VCaP (cell line): ENCODE measurements at regions not wholly inside any gene's neighbourhood (a gene's known extent, or its start where the extent isn't known, plus 50 kb on each side); places are given as distances from the start of the nearest gene placed in this dataset.

Experiments used
- H3K27ac ChIP-seq: fragments of 450-650 bp; 2 replicates; pipeline ENCODE4 v1.5.1; 2017
- TF ChIP-seq, protein P1 (sequence below): fragments of 450-650 bp; conservative IDR thresholded peaks from 2 replicates; pipeline ENCODE4 v1.5.1; 2017; ENCODE audit warnings: mild to moderate bottlenecking, moderate library complexity

DNA sequence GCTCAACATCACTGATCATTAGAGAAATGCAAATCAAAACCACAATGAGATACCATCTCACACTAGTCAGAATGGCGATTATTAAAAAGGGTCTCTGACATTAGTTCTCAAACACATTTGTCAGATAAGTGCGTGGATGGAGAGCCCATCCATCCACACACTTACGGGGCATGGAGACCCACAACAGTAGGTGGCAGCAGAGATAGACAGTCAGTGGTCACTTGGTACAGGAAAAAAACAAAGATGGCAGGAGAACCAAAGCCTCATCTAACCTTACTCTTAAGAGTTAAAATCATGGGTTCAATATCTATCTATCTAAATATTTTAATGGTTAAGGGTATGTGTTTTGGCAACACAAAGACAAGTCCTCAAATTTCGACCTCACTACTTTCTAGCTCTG lies 1378.7 kb upstream of the C9orf72 start:
- H3K27ac ChIP-seq, result no peak overlapping the region
- TF ChIP-seq, protein P1, sequence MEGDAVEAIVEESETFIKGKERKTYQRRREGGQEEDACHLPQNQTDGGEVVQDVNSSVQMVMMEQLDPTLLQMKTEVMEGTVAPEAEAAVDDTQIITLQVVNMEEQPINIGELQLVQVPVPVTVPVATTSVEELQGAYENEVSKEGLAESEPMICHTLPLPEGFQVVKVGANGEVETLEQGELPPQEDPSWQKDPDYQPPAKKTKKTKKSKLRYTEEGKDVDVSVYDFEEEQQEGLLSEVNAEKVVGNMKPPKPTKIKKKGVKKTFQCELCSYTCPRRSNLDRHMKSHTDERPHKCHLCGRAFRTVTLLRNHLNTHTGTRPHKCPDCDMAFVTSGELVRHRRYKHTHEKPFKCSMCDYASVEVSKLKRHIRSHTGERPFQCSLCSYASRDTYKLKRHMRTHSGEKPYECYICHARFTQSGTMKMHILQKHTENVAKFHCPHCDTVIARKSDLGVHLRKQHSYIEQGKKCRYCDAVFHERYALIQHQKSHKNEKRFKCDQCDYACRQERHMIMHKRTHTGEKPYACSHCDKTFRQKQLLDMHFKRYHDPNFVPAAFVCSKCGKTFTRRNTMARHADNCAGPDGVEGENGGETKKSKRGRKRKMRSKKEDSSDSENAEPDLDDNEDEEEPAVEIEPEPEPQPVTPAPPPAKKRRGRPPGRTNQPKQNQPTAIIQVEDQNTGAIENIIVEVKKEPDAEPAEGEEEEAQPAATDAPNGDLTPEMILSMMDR, result peak; percentile 80

DNA sequence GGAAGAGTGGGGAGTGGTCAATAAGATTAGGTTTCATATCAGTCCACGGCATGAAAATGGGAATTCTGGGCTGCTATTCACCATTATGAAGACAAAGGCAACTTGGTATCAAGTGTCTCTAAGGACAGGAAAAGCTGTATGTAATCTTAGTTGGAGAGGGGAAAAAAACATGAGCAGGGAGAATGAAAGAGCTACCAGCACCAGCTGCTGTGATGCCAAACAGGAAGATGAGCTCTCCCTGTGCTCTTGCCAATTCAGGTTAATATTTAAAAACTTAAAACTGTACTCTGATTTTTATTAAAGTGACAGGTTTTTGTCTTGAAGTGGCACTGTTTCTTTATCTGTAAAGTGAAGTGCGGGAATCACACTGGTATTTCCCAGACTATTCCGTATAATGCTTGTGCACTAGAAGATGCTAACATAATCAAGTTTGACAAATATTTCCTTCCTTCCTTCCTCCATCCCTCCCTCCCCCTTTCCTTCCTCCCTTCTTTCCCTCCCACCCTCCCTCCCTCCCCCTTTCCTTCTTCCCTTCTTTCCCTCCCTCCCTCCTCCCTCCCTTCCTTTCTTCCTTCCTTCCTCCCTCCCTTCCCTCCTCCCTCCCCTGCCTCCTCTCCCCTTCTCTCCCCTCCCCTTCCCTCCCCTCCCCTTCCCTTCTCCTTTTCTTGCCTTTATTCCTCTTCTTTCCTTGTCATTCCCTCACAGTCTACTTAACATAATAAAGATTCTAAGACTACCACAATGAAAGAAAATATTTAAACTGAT lies 1383.0 kb upstream of the C9orf72 start:
- H3K27ac ChIP-seq, result peak overlapping the region; percentile 52
- TF ChIP-seq, protein P1, result no peak

DNA sequence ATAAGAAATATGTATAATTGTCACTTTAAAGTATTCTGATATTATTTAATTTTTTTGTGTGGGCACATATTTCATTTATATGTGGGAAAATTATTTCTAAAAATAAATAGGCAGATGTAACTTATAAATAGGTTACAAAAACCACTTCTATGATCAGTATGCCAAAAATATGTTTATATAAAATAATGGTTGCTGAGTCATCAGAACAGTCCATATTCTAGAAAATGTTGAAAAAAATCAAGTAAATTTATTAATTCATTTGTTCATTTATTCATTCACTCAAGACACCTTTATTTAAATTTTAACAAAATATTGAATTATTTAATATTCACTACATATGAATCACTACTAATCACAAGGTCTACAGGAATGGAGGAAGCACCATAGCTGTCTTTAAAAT lies 1387.3 kb upstream of the C9orf72 start:
- TF ChIP-seq, protein P1, result no peak

DNA sequence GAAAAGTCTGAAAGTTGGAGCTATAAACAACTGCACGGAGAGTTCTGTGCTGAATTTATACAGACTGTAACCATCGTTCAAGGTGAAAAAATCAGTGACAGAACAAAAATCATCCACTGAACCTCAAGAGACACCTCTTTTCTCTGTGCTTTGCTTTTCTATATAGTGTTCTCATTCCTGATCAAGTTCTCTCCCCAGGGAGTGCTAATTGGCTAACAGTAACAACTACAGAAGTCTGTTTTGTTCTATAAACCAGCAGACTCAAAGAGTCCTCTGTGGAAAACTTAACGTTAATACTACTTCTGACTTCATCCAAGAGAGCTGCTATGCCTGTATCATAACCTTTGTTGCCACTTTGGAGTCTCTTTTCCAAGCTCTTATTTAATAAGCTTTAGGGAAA lies 1388.3 kb upstream of the C9orf72 start:
- TF ChIP-seq, protein P1, result no peak
- H3K27ac ChIP-seq, result no peak overlapping the region

More for the DNA sequence above, 1387.3 kb upstream of the C9orf72 start:
- no peak overlapping the region for H3K27ac ChIP-seq

DNA sequence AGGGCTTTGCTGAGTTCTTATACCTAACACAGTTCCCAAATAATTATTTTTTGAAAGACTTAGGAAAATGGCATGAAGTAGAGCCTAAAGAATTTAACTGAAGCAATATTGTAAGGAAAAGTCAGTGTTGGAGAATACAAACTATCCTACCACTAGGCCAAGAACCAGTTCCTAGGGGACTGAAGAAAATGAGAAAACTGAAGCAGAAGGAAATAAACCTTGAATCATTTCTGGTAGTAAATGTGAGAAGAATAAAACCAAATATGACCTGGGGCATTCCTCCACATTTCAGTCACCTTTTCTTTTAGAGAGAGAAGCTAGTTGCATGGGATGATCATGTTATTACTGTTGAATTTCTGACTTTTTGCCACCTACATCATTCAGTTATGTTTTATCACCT lies 1393.9 kb upstream of the C9orf72 start:
- TF ChIP-seq, protein P1, result no peak
- no peak overlapping the region for H3K27ac ChIP-seq

DNA sequence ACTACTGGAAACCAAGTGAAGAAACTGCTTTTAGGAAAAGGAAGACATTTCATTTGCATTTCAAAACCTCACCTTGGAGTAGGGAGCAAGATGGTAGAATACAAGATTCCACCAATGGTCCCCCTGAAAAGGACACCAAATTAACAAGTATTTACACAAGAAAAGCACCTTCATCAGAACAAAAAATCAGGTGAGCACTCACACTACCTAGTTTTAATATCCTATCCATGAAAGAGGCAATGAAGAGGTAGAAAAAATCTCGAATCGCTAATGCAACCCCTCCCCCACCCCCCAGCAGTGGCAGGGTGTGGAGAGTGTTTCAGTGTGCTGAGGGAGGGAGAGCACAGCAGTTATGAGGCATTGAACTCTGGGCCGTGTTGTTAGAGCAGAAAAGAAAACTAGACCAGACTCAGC lies 1397.0 kb upstream of the C9orf72 start:
- TF ChIP-seq, protein P1, result no peak
- no peak overlapping the region for H3K27ac ChIP-seq

DNA sequence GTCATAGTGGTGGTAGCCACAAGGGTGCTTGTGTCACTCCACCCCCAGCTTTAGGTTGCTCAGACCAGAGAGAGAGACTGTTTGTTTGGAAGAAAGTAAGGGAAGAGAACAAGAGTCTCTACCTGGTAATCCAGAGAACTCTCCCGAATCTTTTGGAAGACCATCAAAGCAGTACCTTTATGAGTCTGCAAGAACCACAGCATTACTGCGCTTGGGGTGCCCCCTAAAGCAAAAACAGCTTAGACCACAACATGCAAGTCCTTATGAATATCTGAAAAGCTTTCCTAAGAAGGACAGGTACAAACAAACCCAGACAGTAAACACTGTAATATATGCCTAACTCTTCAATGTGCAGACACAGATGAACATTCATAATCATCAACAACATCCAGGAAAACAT lies 1398.6 kb upstream of the C9orf72 start:
- H3K27ac ChIP-seq, result no peak overlapping the region
- TF ChIP-seq, protein P1, result no peak
